ENCODE measurements at regions not wholly inside any gene's neighbourhood (a gene's known extent, or its start where the extent isn't known, plus 50 kb on each side); places are given as distances from the start of the nearest gene placed in this dataset.

GRCh38 chr15:69661446-69661845 lies 208.8 kb downstream of the RPLP1 start:
- H3K4me3 ChIP-seq: no peak overlapping the region
- no peaks in the 10 kb centered on the region for H3K36me3 ChIP-seq
- no peak for ATAC-seq
- peaks cover 87% of the 10 kb centered on the region for H3K27me3 ChIP-seq
- H3K27ac ChIP-seq: no peak overlapping the region
- 66 to 75% methylated on average over 6 of the region's 6 CpGs for WGBS, 2 donors (ENCODE audit: low coverage in 1 of 2)
- H3K4me1 ChIP-seq: peaks cover 0 to 25% (median 0%) of the 10 kb centered on the region in 3 donors
- TF ChIP-seq POLR2A (IDR thresholded peaks at IDR 0.05): no peak
- TF ChIP-seq, protein P1, sequence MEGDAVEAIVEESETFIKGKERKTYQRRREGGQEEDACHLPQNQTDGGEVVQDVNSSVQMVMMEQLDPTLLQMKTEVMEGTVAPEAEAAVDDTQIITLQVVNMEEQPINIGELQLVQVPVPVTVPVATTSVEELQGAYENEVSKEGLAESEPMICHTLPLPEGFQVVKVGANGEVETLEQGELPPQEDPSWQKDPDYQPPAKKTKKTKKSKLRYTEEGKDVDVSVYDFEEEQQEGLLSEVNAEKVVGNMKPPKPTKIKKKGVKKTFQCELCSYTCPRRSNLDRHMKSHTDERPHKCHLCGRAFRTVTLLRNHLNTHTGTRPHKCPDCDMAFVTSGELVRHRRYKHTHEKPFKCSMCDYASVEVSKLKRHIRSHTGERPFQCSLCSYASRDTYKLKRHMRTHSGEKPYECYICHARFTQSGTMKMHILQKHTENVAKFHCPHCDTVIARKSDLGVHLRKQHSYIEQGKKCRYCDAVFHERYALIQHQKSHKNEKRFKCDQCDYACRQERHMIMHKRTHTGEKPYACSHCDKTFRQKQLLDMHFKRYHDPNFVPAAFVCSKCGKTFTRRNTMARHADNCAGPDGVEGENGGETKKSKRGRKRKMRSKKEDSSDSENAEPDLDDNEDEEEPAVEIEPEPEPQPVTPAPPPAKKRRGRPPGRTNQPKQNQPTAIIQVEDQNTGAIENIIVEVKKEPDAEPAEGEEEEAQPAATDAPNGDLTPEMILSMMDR (IDR thresholded peaks at IDR 0.05): no peak
- TF ChIP-seq POLR2AphosphoS5 (IDR thresholded peaks at IDR 0.05): no peak
- no peak for TF ChIP-seq EP300 (IDR thresholded peaks at IDR 0.05)
- H3K9me3 ChIP-seq: no peaks in the 10 kb centered on the region

DNA sequence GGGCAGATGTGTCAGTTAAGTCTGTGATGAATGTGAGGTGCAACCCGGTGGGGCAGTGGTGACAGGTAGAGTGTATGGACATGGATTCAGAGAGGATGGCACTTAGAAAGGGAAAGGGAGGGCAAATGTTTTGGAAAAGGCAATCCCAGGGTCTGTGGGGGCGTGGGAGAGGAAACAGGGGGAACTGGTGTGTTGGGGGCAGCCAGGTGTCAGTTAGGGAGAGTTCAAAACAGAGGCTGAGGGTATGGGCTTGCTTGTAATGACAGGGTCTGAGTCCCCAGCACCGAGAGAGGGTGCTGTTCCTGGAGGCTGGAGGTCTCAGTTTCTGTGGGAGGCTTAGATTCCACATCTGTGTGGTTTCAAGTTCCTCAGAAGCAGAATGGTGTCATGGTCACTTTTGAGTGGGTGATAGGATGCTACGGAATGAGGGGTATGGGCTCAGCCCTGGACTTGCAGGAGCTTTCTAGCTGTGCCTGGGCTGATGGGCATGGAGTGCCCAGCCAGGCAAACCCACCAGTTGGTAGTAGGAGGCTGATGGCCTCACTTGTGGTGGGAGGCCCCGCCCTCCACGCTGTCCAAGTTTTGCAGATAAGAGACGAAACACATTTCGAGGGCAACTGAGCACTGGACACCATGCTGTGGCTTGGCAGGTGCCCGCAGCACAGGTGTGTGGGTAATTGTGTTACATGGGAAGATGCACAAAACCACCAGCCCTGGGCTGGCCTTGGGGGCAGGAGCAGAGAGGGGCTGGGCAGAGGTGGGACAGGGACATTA lies 209.4 kb downstream of the RPLP1 start:
- TF ChIP-seq POLR2AphosphoS5 (IDR thresholded peaks at IDR 0.05) (no peak), POLR2A (IDR thresholded peaks at IDR 0.05) (no peak), EP300 (IDR thresholded peaks at IDR 0.05) (no peak)
- TF ChIP-seq, protein P1 (IDR thresholded peaks at IDR 0.05): no peak
- Histone ChIP-seq H3K4me3 (no peak overlapping the region), H3K36me3 (no peaks in the 10 kb centered on the region), H3K4me1 (peaks cover 0 to 25% (median 0%) of the 10 kb centered on the region in 3 donors), H3K27ac (no peak overlapping the region), H3K27me3 (peaks cover 81% of the 10 kb centered on the region), H3K9me3 (no peaks in the 10 kb centered on the region)
- 78 to 89% methylated on average over 4 to 8 of the region's 9 CpGs for WGBS, 2 donors (ENCODE audit: low coverage in 1 of 2)
- no peak for ATAC-seq

DNA sequence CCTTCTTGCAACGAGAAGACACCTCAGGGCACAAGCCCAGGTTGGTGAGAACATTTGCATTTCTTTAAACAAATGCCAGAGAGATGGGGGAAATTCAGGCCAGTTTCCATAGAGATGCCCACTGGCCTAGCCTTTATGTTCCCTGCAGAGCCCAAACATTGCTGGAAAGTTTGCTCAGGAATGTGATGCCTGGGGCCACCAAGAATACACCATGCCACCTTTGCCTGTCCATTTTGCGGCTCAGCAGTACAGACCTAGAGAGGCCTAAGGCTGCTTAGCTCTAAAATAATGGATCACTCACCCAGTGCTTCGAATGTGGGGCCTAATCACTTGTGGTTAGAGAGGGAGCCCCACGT lies 210.0 kb downstream of the RPLP1 start:
- peaks cover 0 to 28% (median 0%) of the 10 kb centered on the region in 3 donors for H3K4me1 ChIP-seq
- H3K4me3 ChIP-seq: no peak overlapping the region
- H3K36me3 ChIP-seq: no peaks in the 10 kb centered on the region
- H3K27me3 ChIP-seq: peaks cover 76% of the 10 kb centered on the region
- ATAC-seq: no peak
- 75 to 86% methylated on average over 1 of the region's 4 CpGs for WGBS, 2 donors (ENCODE audit: low coverage in 1 of 2)
- H3K27ac ChIP-seq: no peak overlapping the region
- TF ChIP-seq, protein P1 (IDR thresholded peaks at IDR 0.05): no peak
- TF ChIP-seq POLR2A (IDR thresholded peaks at IDR 0.05) (no peak), POLR2AphosphoS5 (IDR thresholded peaks at IDR 0.05) (no peak), EP300 (IDR thresholded peaks at IDR 0.05) (no peak)
- no peaks in the 10 kb centered on the region for H3K9me3 ChIP-seq

GRCh38 chr15:69663441-69663840 lies 210.8 kb downstream of the RPLP1 start:
- TF ChIP-seq, protein P1 (IDR thresholded peaks at IDR 0.05): no peak
- TF ChIP-seq POLR2A (IDR thresholded peaks at IDR 0.05) (no peak), EP300 (IDR thresholded peaks at IDR 0.05) (no peak), POLR2AphosphoS5 (IDR thresholded peaks at IDR 0.05) (no peak)
- Histone ChIP-seq H3K4me1 (peaks cover 0 to 36% (median 0%) of the 10 kb centered on the region in 3 donors), H3K4me3 (no peak overlapping the region), H3K9me3 (no peaks in the 10 kb centered on the region), H3K36me3 (no peaks in the 10 kb centered on the region), H3K27ac (no peak overlapping the region), H3K27me3 (peaks cover 68% of the 10 kb centered on the region)
- no peak for ATAC-seq

- Histone ChIP-seq H3K27ac (no peak overlapping the region), H3K36me3 (no peaks in the 10 kb centered on the region), H3K4me3 (no peak overlapping the region), H3K27me3 (peaks cover 62% of the 10 kb centered on the region), H3K4me1 (peaks cover 0 to 36% (median 0%) of the 10 kb centered on the region in 3 donors), H3K9me3 (no peaks in the 10 kb centered on the region)
- TF ChIP-seq EP300 (IDR thresholded peaks at IDR 0.05) (no peak), POLR2AphosphoS5 (IDR thresholded peaks at IDR 0.05) (no peak), POLR2A (IDR thresholded peaks at IDR 0.05) (no peak)
- WGBS, 2 donors (ENCODE audit: low coverage in 1 of 2): 57 to 73% methylated on average over 2 of the region's 3 CpGs
- ATAC-seq: no peak
Observed at GRCh38 chr15:69663982-69664381, 211.4 kb downstream of the RPLP1 start.

Data from gastroesophageal sphincter (tissue), 4 donors.